ENCODE measurements at regions not wholly inside any gene's neighbourhood (a gene's known extent, or its start where the extent isn't known, plus 50 kb on each side); places are given as distances from the start of the nearest gene placed in this dataset.

DNA sequence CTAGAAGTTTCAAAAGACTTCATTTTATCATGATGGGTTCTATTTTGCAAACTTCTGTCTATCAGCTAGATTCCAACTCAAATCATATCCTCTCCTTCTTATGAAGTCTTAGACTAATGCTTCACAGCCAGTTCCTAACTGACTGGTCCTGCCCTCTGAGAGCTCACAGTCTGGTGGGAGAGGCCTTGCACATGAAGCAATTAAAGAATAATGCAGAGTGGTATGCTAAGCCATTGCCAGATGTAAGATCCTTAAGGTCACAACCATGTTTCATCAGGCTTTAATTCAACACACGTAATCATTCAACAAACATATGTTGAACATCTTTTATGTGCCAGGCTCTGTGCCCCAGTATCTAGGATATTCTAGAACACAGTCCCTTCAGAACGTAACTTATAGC is 125.8 kb upstream of the TMPO start:
- TF ChIP-seq, protein P1, sequence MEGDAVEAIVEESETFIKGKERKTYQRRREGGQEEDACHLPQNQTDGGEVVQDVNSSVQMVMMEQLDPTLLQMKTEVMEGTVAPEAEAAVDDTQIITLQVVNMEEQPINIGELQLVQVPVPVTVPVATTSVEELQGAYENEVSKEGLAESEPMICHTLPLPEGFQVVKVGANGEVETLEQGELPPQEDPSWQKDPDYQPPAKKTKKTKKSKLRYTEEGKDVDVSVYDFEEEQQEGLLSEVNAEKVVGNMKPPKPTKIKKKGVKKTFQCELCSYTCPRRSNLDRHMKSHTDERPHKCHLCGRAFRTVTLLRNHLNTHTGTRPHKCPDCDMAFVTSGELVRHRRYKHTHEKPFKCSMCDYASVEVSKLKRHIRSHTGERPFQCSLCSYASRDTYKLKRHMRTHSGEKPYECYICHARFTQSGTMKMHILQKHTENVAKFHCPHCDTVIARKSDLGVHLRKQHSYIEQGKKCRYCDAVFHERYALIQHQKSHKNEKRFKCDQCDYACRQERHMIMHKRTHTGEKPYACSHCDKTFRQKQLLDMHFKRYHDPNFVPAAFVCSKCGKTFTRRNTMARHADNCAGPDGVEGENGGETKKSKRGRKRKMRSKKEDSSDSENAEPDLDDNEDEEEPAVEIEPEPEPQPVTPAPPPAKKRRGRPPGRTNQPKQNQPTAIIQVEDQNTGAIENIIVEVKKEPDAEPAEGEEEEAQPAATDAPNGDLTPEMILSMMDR (IDR thresholded peaks at IDR 0.05), result no peak
- TF ChIP-seq POLR2A (IDR thresholded peaks at IDR 0.05), result no peak
- TF ChIP-seq EP300 (IDR thresholded peaks at IDR 0.05), result no peak

Measured in tibial nerve (tissue), 4 donors.